AG10803 (cell line): ENCODE measurements at regions not wholly inside any gene's neighbourhood (a gene's known extent, or its start where the extent isn't known, plus 50 kb on each side); places are given as distances from the start of the nearest gene placed in this dataset.

ENCODE experiments used
- DNase-seq: peaks from one replicate; pipeline ENCODE4 v3.0.0; 2010; ENCODE audit warnings: low read depth
- H3K4me3 ChIP-seq: 2 replicates; pipeline ENCODE4 v1.5.1; 2011; ENCODE audit warnings: mild to moderate bottlenecking, low read length, control low read depth
- CTCF ChIP-seq: conservative IDR thresholded peaks from 2 replicates; pipeline ENCODE4 v1.5.1; 2011; ENCODE audit warnings: mild to moderate bottlenecking, low read length, control low read depth, inconsistent platforms

- DNase-seq: no peak
- TF ChIP-seq CTCF: no peak
- H3K4me3 ChIP-seq: no peak overlapping the region
These were observed 1313.3 kb downstream of the ROBO2 start for GRCh38 chr3:78353231-78353630.

GRCh38 chr3:78360849-78361248 lies 1321.0 kb downstream of the ROBO2 start:
- no peak for TF ChIP-seq CTCF
- no peak for DNase-seq
- no peak overlapping the region for H3K4me3 ChIP-seq

- no peak for TF ChIP-seq CTCF
- no peak for DNase-seq
- no peak overlapping the region for H3K4me3 ChIP-seq
These were observed 1328.9 kb downstream of the ROBO2 start for GRCh38 chr3:78368636-78369345.

DNA sequence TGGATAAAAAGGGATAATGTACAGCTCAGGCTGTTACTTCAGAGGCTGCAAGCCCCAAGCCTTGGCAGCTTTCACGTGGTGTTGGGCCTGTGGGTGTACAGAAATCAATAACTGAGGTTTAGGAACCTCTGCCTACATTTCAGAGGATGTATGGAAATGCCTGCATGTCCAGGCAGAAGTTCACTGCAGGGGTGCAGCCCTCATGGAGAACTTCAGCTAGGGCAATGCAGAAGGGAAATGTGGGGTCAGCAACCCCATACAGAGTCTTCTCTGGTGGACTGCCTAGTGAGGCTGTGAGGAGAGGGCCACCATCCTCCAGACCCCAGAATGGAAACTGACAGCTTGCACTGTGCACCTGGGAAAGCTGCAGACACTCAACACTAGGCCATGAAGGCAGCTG lies 1350.3 kb downstream of the ROBO2 start:
- DNase-seq: no peak
- no peak overlapping the region for H3K4me3 ChIP-seq
- TF ChIP-seq CTCF: no peak

- TF ChIP-seq CTCF: no peak
- no peak for DNase-seq
- no peak overlapping the region for H3K4me3 ChIP-seq
These were observed 1358.5 kb downstream of the ROBO2 start for GRCh38 chr3:78398401-78398800.

GRCh38 chr3:78402720-78403119 lies 1362.8 kb downstream of the ROBO2 start:
- H3K4me3 ChIP-seq: no peak overlapping the region
- no peak for TF ChIP-seq CTCF
- no peak for DNase-seq

DNA sequence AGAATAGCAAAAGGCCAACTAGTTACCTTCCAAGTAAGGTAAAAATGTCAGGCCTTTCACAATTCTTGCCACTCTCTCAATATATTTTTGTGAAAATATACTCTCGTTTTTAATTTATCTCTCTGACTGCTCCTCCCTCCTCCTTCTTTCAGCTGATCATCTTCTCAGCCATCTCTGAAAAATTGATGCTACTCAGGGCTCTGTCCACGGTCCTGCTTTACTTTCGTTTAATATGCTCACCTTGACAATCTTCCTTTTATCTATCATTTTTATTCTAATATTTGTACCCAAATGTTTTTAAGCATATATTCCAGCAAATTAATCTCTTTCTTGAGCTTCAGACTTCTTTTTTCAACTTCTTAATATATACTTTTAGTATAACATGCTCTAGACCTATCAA lies 1362.1 kb downstream of the ROBO1 start:
- TF ChIP-seq CTCF: no peak
- DNase-seq: no peak
- H3K4me3 ChIP-seq: no peak overlapping the region
